Spleen (tissue), 7 donors: ENCODE measurements at regions not wholly inside any gene's neighbourhood (a gene's known extent, or its start where the extent isn't known, plus 50 kb on each side); places are given as distances from the start of the nearest gene placed in this dataset.

ENCODE experiments used
- CTCF ChIP-seq, 11 experiments: fragments of 200-600 bp in 7 of 11; fragments of 450-650 bp in 4 of 11; sonication (generic) in 4 of 11; IDR thresholded peaks in 8 of 11; conservative IDR thresholded peaks in 3 of 11; 1 replicate in 7 of 11; 2 replicates in 4 of 11; pipeline versions ENCODE4 v1.4.0 to v1.8.0; 2016 to 2021; ENCODE audit warnings: antibody characterized with exemption in 11 of 11, inconsistent platforms in 4 of 11, mild to moderate bottlenecking in 1 of 11
- POLR2A ChIP-seq, 3 donors: fragments of 450-650 bp; IDR thresholded peaks; one replicate each; pipeline ENCODE4 v1.5.1; 2017; ENCODE audit warnings: antibody characterized with exemption in 3 of 3, mild to moderate bottlenecking in 1 of 3
- POLR2AphosphoS5 ChIP-seq, 3 donors: sonication (generic); formaldehyde crosslinking; IDR thresholded peaks; one replicate each; pipeline ENCODE4 v1.5.1; 2017; ENCODE audit warnings: antibody characterized with exemption in 3 of 3
- donor health status: DM: no; HTN: no; CAD: no; lungs with moderate emphysema.
- donor health status: DM: no; HTN: no; CAD: no.
- donor health status: DM: no; HTN: no; CAD: no.

GRCh38 chr12:69168363-69168762 lies 71.0 kb upstream of the CPSF6 start:
- TF ChIP-seq CTCF (IDR thresholded peaks at IDR 0.05 in 8 of 11, conservative IDR thresholded peaks at IDR 0.05 in 3 of 11) (no peak), POLR2A (IDR thresholded peaks at IDR 0.05) (no peak), POLR2AphosphoS5 (IDR thresholded peaks at IDR 0.05) (no peak)
